Keratinocyte (primary cell): ENCODE measurements at regions not wholly inside any gene's neighbourhood (a gene's known extent, or its start where the extent isn't known, plus 50 kb on each side); places are given as distances from the start of the nearest gene placed in this dataset.

Experiments
- DNase-seq: peaks from one replicate; pipeline ENCODE4 v3.0.0-alpha.2; 2011; ENCODE audit warnings: low read depth, missing footprints, low spot score
- FAIRE-seq: peaks from 2 replicates; lab custom pipeline; 2011; peaks lifted over from hg19 to GRCh38; lab: Jason Lieb, UNC
- H2AFZ ChIP-seq: 2 replicates; pipeline ENCODE4 v1.6.0; 2012; ENCODE audit warnings: low read length, control low read depth, inconsistent platforms; ENCODE audit not compliant: control insufficient read depth
- H3K27ac ChIP-seq: 2 replicates; pipeline ENCODE4 v1.5.1; 2011; ENCODE audit warnings: low read length; ENCODE audit not compliant: control insufficient read depth, insufficient read depth
- H3K27me3 ChIP-seq: 3 replicates; pipeline ENCODE4 v1.6.0; 2011; ENCODE audit warnings: low read length; ENCODE audit not compliant: control insufficient read depth, insufficient read depth; ENCODE audit errors: extremely low read depth
- H3K36me3 ChIP-seq, 2 experiments: 2 replicates in 1 of 2; 3 replicates in 1 of 2; pipeline ENCODE4 v1.5.1; 2011; ENCODE audit warnings: low read length in 2 of 2, mild to moderate bottlenecking in 1 of 2; ENCODE audit not compliant: control insufficient read depth in 2 of 2, insufficient read depth in 2 of 2; ENCODE audit errors: extremely low read depth in 1 of 2
- H3K4me1 ChIP-seq: 3 replicates; pipeline ENCODE4 v1.5.1; 2011; ENCODE audit warnings: low read length; ENCODE audit not compliant: control insufficient read depth, insufficient read depth; ENCODE audit errors: extremely low read depth
- H3K4me2 ChIP-seq: 3 replicates; pipeline ENCODE4 v1.6.0; 2011; ENCODE audit warnings: low read depth, low read length; ENCODE audit not compliant: control insufficient read depth, insufficient read depth; ENCODE audit errors: extremely low read depth
- H3K4me3 ChIP-seq, 3 experiments: fragments of 200-600 bp in 1 of 3; sonication (generic) in 1 of 3; 2 replicates in 2 of 3; 3 replicates in 1 of 3; pipeline ENCODE4 v1.5.1; 2011 to 2016; ENCODE audit warnings: low read length in 3 of 3, mild to moderate bottlenecking in 3 of 3, control low read depth in 2 of 3, inconsistent platforms in 1 of 3, low read depth in 1 of 3, mixed read lengths in 1 of 3, mixed run types in 1 of 3, moderate library complexity in 1 of 3; ENCODE audit not compliant: control insufficient read depth in 2 of 3, insufficient read depth in 2 of 3; ENCODE audit errors: extremely low read depth in 1 of 3
- H3K79me2 ChIP-seq: 2 replicates; pipeline ENCODE4 v1.6.0; 2012; ENCODE audit warnings: low read length; ENCODE audit not compliant: control insufficient read depth, insufficient read depth
- H3K9ac ChIP-seq: 3 replicates; pipeline ENCODE4 v1.6.0; 2011; ENCODE audit warnings: low read length; ENCODE audit not compliant: control insufficient read depth, insufficient read depth; ENCODE audit errors: extremely low read depth
- H3K9me1 ChIP-seq: 3 replicates; pipeline ENCODE4 v1.6.0; 2011; ENCODE audit warnings: low read length; ENCODE audit not compliant: control insufficient read depth, insufficient read depth; ENCODE audit errors: extremely low read depth
- H3K9me3 ChIP-seq: 2 replicates; pipeline ENCODE4 v1.5.1; 2012; ENCODE audit warnings: low read depth, low read length; ENCODE audit not compliant: control insufficient read depth
- H4K20me1 ChIP-seq: 3 replicates; pipeline ENCODE4 v1.6.0; 2011; ENCODE audit warnings: low read length; ENCODE audit not compliant: control insufficient read depth, insufficient read depth; ENCODE audit errors: extremely low read depth
- EZH2 ChIP-seq: IDR thresholded peaks from one replicate; pipeline ENCODE4 v1.6.1; 2012; ENCODE audit warnings: inconsistent platforms, mild to moderate bottlenecking, low read length, moderate library complexity
- dilution Hi-C: fragments of 300-500 bp; cut with MboI; formaldehyde crosslinking; loops from one replicate; pipeline ENCODE4 v1.7.0; 2020; ENCODE audit warnings: low sequenced_read_pairs; ENCODE audit not compliant: extremely low pct_ligation_motif_present
- TF ChIP-seq, protein P1 (sequence below), 3 experiments: IDR thresholded peaks in 1 of 3; conservative IDR thresholded peaks in 1 of 3; optimal IDR thresholded peaks in 1 of 3; 2 replicates in 2 of 3; 3 replicates in 1 of 3; pipeline versions ENCODE3 to v1.5.1; 2011; ENCODE audit warnings: low read length in 3 of 3, mild to moderate bottlenecking in 3 of 3, moderate library complexity in 2 of 3, control low read depth in 1 of 3, inconsistent platforms in 1 of 3; ENCODE audit not compliant: insufficient read depth in 2 of 3; ENCODE audit errors: extremely low read depth in 1 of 3

DNA sequence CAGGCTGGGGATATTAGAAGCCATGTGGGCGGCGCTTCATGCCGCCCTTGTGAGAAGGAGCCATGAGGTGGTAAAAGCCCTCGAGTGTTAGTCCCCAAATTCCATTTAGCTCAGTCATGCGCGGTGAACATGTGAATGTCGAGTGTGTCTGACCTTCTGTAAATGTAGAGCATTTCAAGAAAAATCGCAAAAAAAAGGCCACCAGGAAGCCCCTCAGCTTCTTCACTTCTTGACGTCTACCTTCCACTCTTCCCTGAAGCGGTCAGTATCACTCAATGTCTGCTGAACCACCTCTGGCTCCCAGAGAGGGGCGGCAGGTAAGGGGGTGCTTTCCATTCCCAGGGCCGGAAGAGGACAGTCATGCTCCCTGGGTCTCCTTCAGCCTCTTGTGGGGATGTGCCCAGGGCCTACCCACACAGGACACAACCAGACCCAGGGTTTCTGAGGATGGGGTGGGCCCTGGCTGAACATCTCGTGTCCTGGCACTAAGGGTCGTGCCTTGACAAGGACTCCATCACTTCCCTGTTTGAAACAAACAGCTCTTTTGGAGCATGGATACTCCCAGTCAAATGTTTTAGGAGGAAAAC lies 274.9 kb downstream of the FAM43A start:
- H3K9ac ChIP-seq: no peak overlapping the region
- H3K9me3 ChIP-seq: no peaks in the 10 kb centered on the region
- dilution Hi-C loops: no loop called here
- H3K79me2 ChIP-seq: no peaks in the 10 kb centered on the region
- TF ChIP-seq, protein P1, sequence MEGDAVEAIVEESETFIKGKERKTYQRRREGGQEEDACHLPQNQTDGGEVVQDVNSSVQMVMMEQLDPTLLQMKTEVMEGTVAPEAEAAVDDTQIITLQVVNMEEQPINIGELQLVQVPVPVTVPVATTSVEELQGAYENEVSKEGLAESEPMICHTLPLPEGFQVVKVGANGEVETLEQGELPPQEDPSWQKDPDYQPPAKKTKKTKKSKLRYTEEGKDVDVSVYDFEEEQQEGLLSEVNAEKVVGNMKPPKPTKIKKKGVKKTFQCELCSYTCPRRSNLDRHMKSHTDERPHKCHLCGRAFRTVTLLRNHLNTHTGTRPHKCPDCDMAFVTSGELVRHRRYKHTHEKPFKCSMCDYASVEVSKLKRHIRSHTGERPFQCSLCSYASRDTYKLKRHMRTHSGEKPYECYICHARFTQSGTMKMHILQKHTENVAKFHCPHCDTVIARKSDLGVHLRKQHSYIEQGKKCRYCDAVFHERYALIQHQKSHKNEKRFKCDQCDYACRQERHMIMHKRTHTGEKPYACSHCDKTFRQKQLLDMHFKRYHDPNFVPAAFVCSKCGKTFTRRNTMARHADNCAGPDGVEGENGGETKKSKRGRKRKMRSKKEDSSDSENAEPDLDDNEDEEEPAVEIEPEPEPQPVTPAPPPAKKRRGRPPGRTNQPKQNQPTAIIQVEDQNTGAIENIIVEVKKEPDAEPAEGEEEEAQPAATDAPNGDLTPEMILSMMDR (optimal IDR thresholded peaks at IDR 0.05 in 1 of 3, IDR thresholded peaks at IDR 0.05 in 1 of 3, conservative IDR thresholded peaks at IDR 0.05 in 1 of 3; ENCODE audit: extremely low read depth in 1 of 3, insufficient read depth in 2 of 3, low read length in 3 of 3): no peak
- TF ChIP-seq EZH2: no peak
- FAIRE-seq (no peak), DNase-seq (no peak)
- H3K4me1 ChIP-seq: no peaks in the 10 kb centered on the region
- H3K27me3 ChIP-seq: no peaks in the 10 kb centered on the region
- no peaks in the 10 kb centered on the region for H4K20me1 ChIP-seq
- H3K9me1 ChIP-seq: no peaks in the 10 kb centered on the region
- no peak overlapping the region for H3K4me2 ChIP-seq
- no peak overlapping the region for H3K27ac ChIP-seq
- H3K36me3 ChIP-seq: no peaks in the 10 kb centered on the region
- no peak overlapping the region for H3K4me3 ChIP-seq
- H2AFZ ChIP-seq: no peak overlapping the region

- no peak overlapping the region for H2AFZ ChIP-seq
- no peaks in the 10 kb centered on the region for H3K27me3 ChIP-seq
- dilution Hi-C loops: no loop called here
- no peaks in the 10 kb centered on the region for H3K9me3 ChIP-seq
- H3K9me1 ChIP-seq: no peaks in the 10 kb centered on the region
- no peak overlapping the region for H3K27ac ChIP-seq
- H3K79me2 ChIP-seq: no peaks in the 10 kb centered on the region
- H3K4me2 ChIP-seq: no peak overlapping the region
- no peak overlapping the region for H3K4me3 ChIP-seq
- no peaks in the 10 kb centered on the region for H4K20me1 ChIP-seq
- TF ChIP-seq, protein P1 (optimal IDR thresholded peaks at IDR 0.05 in 1 of 3, IDR thresholded peaks at IDR 0.05 in 1 of 3, conservative IDR thresholded peaks at IDR 0.05 in 1 of 3; ENCODE audit: extremely low read depth in 1 of 3, insufficient read depth in 2 of 3, low read length in 3 of 3): no peak
- TF ChIP-seq EZH2: no peak
- no peaks in the 10 kb centered on the region for H3K36me3 ChIP-seq
- FAIRE-seq: no peak
- no peaks in the 10 kb centered on the region for H3K4me1 ChIP-seq
- DNase-seq: no peak
- H3K9ac ChIP-seq: no peak overlapping the region
Observed at GRCh38 chr3:194961149-194961548, 275.5 kb downstream of the FAM43A start.
